Left lung (tissue), 4 donors: ENCODE measurements at regions not wholly inside any gene's neighbourhood (a gene's known extent, or its start where the extent isn't known, plus 50 kb on each side); places are given as distances from the start of the nearest gene placed in this dataset.

ENCODE experiments used
- ATAC-seq: fragments of 200-7000 bp; cut with Tn5 transposase; one replicate; pipeline ENCODE4 v1.9.1; 2020; ENCODE audit warnings: moderate library complexity
- DNase-seq, 4 donors: peaks; one replicate each; pipeline ENCODE4 v3.0.0-alpha.2; 2013 to 2020
- H3K27ac ChIP-seq, 2 donors: fragments of 200-600 bp; sonication (generic) in 1 of 2; one replicate each; pipeline versions ENCODE4 v1.5.0 to v1.8.0; 2020 to 2021
- H3K27me3 ChIP-seq, 2 donors: fragments of 200-600 bp; sonication (generic) in 1 of 2; one replicate each; pipeline versions ENCODE4 v1.5.0 to v1.8.0; 2020 to 2021
- H3K36me3 ChIP-seq, 2 donors: fragments of 200-600 bp; sonication (generic) in 1 of 2; one replicate each; pipeline versions ENCODE4 v1.5.0 to v1.8.0; 2020 to 2021
- H3K4me1 ChIP-seq, 2 donors: fragments of 200-600 bp; one replicate each; pipeline ENCODE4 v1.8.0; 2021
- H3K4me3 ChIP-seq, 2 donors: fragments of 200-600 bp; sonication (generic) in 1 of 2; one replicate each; pipeline versions ENCODE4 v1.5.0 to v1.8.0; 2020 to 2021; ENCODE audit warnings: mild to moderate bottlenecking in 1 of 2
- H3K9me3 ChIP-seq, 2 donors: fragments of 200-600 bp; sonication (generic) in 1 of 2; one replicate each; pipeline versions ENCODE4 v1.5.0 to v1.8.0; 2020 to 2021
- intact Hi-C, 2 donors: fragments of 100-400 bp; cut with DNase I; formaldehyde crosslinking; loops; one replicate each; pipeline versions ENCODE4 v1.11.2 to v1.14.2; 2022
- TF ChIP-seq, protein P1 (sequence below), 2 donors: fragments of 200-600 bp; sonication (generic) in 1 of 2; IDR thresholded peaks; one replicate each; pipeline versions ENCODE4 v1.5.0 to v1.8.0; 2021; ENCODE audit warnings: antibody characterized with exemption in 2 of 2
- donor health status: DM: no; HTN: yes; CAD: no.
- donor health status: DM: no; HTN: no; CAD: no.

DNA sequence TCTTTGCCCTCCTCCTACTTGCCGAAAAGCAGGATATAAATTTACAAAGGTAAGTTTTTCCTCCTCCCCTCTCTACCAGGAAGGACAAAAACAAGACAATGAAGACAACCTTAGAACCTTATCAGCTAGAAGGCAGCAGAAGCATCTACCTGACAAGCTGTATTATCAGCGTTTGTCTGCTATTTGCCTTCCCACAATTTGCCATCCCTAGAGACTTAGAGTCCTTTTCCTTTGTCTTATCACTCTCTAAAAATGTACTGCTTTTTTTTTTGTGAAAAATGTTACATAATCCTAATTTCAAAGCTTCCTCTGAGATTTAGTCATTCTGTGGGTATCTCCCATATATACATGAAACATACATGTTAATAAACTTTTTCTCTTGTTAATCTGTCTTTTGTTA, 176.9 kb upstream of the PROK2 start:
- DNase-seq = no peak
- no peaks in the 10 kb centered on the region for H3K36me3 ChIP-seq
- H3K9me3 ChIP-seq = no peaks in the 10 kb centered on the region
- no peaks in the 10 kb centered on the region for H3K4me1 ChIP-seq
- intact Hi-C loops = no loop called here
- no peak overlapping the region for H3K4me3 ChIP-seq
- no peak for ATAC-seq
- TF ChIP-seq, protein P1, sequence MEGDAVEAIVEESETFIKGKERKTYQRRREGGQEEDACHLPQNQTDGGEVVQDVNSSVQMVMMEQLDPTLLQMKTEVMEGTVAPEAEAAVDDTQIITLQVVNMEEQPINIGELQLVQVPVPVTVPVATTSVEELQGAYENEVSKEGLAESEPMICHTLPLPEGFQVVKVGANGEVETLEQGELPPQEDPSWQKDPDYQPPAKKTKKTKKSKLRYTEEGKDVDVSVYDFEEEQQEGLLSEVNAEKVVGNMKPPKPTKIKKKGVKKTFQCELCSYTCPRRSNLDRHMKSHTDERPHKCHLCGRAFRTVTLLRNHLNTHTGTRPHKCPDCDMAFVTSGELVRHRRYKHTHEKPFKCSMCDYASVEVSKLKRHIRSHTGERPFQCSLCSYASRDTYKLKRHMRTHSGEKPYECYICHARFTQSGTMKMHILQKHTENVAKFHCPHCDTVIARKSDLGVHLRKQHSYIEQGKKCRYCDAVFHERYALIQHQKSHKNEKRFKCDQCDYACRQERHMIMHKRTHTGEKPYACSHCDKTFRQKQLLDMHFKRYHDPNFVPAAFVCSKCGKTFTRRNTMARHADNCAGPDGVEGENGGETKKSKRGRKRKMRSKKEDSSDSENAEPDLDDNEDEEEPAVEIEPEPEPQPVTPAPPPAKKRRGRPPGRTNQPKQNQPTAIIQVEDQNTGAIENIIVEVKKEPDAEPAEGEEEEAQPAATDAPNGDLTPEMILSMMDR (IDR thresholded peaks at IDR 0.05) = no peak
- H3K27me3 ChIP-seq = no peaks in the 10 kb centered on the region
- H3K27ac ChIP-seq = no peak overlapping the region

DNA sequence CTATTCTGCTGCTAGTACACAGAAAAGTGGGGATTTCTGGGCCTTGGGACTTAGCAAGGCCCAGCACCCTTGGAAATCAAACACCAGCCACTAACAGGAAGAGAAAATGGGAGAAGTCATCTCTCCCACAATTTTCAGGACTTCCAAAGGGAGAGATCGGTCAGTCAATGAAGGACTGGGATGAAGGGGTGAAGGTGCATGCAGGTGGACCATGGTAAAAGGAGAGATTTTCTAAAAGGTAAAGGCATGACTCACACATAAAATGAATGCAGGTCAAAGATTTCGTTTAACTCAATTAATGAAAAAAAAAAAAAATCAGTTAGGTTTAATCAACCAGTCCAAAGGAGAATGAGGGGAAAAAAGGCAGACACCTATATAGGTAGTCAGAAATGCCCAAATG, 176.4 kb upstream of the PROK2 start:
- Histone ChIP-seq H3K27me3 (no peaks in the 10 kb centered on the region), H3K9me3 (no peaks in the 10 kb centered on the region), H3K4me1 (no peaks in the 10 kb centered on the region), H3K27ac (no peak overlapping the region), H3K36me3 (no peaks in the 10 kb centered on the region), H3K4me3 (no peak overlapping the region)
- intact Hi-C loops = no loop called here
- DNase-seq = no peak
- no peak for ATAC-seq
- TF ChIP-seq, protein P1 (IDR thresholded peaks at IDR 0.05) = no peak

DNA sequence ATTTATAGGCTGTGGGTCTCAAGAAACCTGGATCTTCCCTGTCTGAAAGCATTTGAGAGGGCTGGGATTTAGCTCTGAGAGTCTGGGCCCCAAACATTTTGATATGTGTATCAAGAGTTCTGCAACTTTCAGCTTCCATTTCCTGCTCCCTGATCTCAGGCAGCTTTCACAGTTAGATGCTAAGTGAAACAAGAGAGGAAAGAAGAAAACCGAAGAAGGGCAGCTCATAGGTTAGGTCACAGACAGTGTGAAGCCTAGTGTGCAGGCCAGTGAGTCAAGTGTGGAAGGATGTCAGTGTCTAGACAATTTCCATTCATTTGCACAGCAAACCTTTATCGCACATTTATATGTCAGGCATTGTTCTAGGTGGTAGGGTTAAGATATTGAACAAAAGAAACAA, 173.6 kb upstream of the PROK2 start:
- TF ChIP-seq, protein P1 (IDR thresholded peaks at IDR 0.05) = no peak
- intact Hi-C loops = no loop called here
- H3K27ac ChIP-seq = no peak overlapping the region

DNA sequence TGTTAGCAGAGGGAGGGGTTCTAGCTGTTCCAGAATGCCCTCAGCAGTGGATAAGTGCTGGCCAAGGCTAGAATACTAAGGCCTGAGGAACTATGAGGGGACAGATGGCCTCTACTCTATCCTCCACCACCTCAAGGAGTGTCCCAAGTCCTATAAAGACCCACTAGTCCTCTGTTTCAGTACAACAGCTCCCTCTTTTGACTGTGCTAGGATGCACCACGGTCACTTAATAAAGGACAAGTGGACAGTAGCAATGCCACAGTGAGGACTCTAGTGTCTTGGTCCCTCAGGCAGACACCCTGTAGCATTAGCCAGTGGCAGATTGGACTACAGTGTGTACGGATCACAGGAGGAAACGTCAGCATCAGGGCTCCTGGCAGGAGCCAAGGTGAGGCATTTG, 171.8 kb upstream of the PROK2 start:
- Histone ChIP-seq H3K4me3 (no peak overlapping the region), H3K9me3 (no peaks in the 10 kb centered on the region), H3K4me1 (peaks cover 0 to 10% of the 10 kb centered on the region in 2 donors), H3K27me3 (no peaks in the 10 kb centered on the region), H3K36me3 (no peaks in the 10 kb centered on the region), H3K27ac (no peak overlapping the region)
- DNase-seq (no peak), ATAC-seq (no peak)
- intact Hi-C loops = no loop called here
- TF ChIP-seq, protein P1 (IDR thresholded peaks at IDR 0.05) = no peak

More for the DNA sequence above, 173.6 kb upstream of the PROK2 start:
- no peaks in the 10 kb centered on the region for H3K36me3 ChIP-seq
- no peak overlapping the region for H3K4me3 ChIP-seq
- H3K9me3 ChIP-seq = no peaks in the 10 kb centered on the region
- DNase-seq = no peak
- H3K27me3 ChIP-seq = no peaks in the 10 kb centered on the region
- no peak for ATAC-seq
- peaks cover 0 to 10% of the 10 kb centered on the region in 2 donors for H3K4me1 ChIP-seq

DNA sequence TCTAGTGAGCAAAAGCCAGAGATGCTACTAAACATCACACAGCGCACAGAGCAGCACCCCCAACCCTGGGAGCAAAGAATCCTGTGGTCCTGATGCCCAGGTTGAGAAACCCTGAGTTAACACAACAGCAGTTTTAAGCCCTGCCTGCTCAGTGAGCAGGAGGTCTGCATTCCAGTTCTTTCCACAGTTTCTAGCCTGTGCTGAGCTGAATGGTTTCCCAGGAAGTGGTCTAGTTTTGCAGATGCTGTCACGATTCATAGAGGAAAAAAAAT, 171.1 kb upstream of the PROK2 start:
- Histone ChIP-seq H3K4me3 (no peak overlapping the region), H3K9me3 (no peaks in the 10 kb centered on the region), H3K36me3 (no peaks in the 10 kb centered on the region), H3K27me3 (no peaks in the 10 kb centered on the region), H3K4me1 (peaks cover 0 to 10% of the 10 kb centered on the region in 2 donors), H3K27ac (no peak overlapping the region)
- intact Hi-C loops = no loop called here
- TF ChIP-seq, protein P1 (IDR thresholded peaks at IDR 0.05) = no peak
- DNase-seq (no peak), ATAC-seq (peak; percentile 13)
